ENCODE measurements at regions not wholly inside any gene's neighbourhood (a gene's known extent, or its start where the extent isn't known, plus 50 kb on each side); places are given as distances from the start of the nearest gene placed in this dataset.

DNA sequence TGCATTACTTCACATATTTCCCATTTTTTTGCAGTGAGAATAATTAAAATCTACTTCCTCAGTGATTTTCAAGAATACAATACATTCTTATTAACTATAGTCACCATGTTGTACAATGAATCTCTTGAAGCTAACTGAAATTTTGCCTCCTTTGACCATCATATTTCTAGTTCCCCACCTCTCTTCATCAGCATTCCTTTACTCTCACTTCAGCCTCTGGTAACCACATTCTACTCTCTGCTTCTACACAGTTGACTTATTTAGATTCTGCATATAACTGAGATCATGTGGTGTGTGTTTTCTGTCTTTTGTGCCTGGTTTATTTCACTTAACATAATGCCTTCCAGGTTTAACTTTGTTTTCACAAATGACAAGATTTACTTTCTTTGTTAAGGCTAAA is 304.4 kb upstream of the LYPLAL1 start:
- peaks cover 3% of the 10 kb centered on the region for H3K27me3 Mint-ChIP-seq
- H3K27ac Mint-ChIP-seq, result no peak overlapping the region
- DNase-seq (ENCODE audit: low spot score in 2 of 2) (no peak), ATAC-seq (ENCODE audit: low read depth) (no peak)
- no peak overlapping the region for H3K4me3 Mint-ChIP-seq
- H3K36me3 Mint-ChIP-seq, result no peaks in the 10 kb centered on the region
- no peaks in the 10 kb centered on the region for H3K9me3 Mint-ChIP-seq
- H3K4me1 Mint-ChIP-seq, result no peaks in the 10 kb centered on the region

DNA sequence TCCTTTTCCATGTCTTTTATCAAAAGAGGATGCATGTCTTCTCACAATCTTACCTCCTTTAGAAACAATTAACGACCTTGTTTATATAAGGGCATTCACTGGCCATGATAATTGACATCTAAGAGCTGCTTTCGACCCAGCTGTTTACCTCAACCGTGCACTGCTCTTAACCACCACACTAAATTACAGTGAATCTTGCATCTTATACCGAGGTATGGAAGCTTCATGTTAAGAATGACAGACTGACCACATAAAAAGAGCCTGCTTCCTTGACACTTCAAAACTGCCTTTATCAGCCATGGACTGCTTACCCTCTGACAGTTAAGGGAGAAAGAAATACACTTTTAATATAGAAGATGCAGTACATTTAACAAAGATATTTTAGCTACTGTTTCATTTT is 301.7 kb upstream of the LYPLAL1 start:
- no peak for ATAC-seq (ENCODE audit: low read depth)

DNA sequence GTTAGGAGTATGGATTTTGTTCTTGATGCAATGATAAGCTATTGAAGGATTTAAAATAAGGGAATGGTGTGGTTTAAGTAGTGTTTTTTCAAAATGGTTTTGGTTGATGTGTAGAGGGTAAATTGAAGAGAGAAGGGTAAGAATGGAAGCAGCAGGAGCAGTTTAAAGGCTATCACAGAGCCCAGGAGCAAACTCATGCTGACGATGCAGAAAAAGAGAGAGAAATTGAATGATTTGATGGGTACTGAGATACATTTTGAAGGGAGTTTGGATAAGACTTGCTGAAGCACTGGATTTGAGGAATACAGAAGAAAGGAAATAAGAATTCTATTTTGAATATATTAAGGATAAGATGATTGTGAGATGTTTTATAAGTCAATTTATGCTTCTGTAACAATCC is 300.8 kb upstream of the LYPLAL1 start:
- Mint-ChIP-seq H3K4me1 (no peaks in the 10 kb centered on the region), H3K27ac (no peak overlapping the region), H3K4me3 (no peak overlapping the region), H3K27me3 (peaks cover 3% of the 10 kb centered on the region), H3K9me3 (no peaks in the 10 kb centered on the region), H3K36me3 (no peaks in the 10 kb centered on the region)
- no peak for DNase-seq (ENCODE audit: low spot score in 2 of 2)
- no peak for ATAC-seq (ENCODE audit: low read depth)

More for the DNA sequence above, 301.7 kb upstream of the LYPLAL1 start:
- Mint-ChIP-seq H3K4me1 (no peaks in the 10 kb centered on the region), H3K27me3 (peaks cover 3% of the 10 kb centered on the region), H3K27ac (no peak overlapping the region), H3K36me3 (no peaks in the 10 kb centered on the region), H3K4me3 (no peak overlapping the region), H3K9me3 (no peaks in the 10 kb centered on the region)
- DNase-seq (ENCODE audit: low spot score in 2 of 2), result no peak

DNA sequence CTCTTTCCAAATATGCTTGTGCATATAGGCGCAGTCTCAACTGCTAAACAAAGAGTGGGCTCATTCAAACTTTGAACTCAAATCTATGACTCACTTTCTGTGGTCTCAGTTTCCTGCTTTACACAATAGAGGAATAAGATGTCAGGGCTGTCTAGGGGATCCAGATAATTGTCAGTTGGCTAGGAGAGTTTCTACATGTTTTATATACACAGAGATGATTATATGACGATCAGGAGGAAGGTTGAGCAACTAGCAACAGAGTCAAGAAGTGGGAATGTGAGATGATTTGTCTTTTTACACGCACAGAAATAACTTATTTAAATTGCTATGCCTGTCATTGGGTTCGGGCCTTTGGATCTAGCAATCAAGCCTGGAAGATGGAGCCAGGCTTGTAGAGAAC is 299.4 kb upstream of the LYPLAL1 start:
- no peaks in the 10 kb centered on the region for H3K4me1 Mint-ChIP-seq
- no peak overlapping the region for H3K27ac Mint-ChIP-seq
- H3K4me3 Mint-ChIP-seq, result no peak overlapping the region
- ATAC-seq (ENCODE audit: low read depth), result no peak
- DNase-seq (ENCODE audit: low spot score in 2 of 2), result no peak
- no peaks in the 10 kb centered on the region for H3K36me3 Mint-ChIP-seq
- peaks cover 3% of the 10 kb centered on the region for H3K27me3 Mint-ChIP-seq
- H3K9me3 Mint-ChIP-seq, result no peaks in the 10 kb centered on the region

DNA sequence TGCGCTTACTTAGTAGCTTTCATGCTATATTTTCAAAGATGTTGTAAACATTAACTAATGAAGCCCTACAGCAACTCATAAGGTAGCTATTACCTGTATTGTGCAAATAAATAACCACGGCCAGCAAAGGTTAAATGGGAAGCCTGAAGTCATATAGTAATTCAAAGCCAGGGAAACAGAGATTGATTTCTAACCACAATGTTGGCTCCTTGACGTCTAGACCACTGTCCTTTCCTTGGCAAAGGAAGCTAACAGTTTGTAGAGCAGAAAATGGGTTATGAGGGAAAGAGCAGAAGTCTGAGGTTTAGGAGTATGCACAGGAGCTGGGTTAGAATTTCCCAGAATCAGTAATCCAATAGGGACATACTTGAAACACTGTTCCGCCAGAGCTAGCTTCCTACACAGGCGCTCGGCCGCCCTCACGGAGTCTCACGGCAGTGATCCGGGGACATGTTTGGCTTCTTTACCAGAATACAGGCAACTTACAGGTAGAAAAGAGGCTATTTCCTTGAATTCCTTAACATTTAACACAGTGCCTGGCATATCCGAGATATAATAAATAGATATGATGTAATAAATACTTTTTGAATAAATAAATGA is 298.8 kb upstream of the LYPLAL1 start:
- Mint-ChIP-seq H3K4me3 (no peak overlapping the region), H3K4me1 (no peaks in the 10 kb centered on the region), H3K36me3 (no peaks in the 10 kb centered on the region), H3K9me3 (no peaks in the 10 kb centered on the region), H3K27me3 (peaks cover 3% of the 10 kb centered on the region), H3K27ac (no peak overlapping the region)
- no peak for DNase-seq (ENCODE audit: low spot score in 2 of 2)
- no peak for ATAC-seq (ENCODE audit: low read depth)

DNA sequence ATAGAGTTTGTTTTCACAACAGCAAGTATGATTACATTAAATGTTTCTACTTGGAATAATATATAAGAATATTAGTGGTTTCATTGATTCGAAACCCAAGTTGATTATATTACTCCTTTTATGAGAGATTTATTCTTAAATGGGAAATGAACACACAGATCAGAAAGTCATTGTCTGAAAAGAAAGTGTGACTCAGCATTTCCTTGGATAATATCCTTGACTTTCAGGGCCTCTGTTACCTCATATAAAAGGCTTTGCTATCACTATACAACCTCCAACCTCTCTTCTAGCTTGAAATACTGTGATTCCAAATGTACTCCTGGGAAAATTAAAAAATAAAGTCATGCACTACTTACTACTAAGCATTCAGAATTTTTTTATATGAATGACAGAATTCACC is 295.3 kb upstream of the LYPLAL1 start:
- Mint-ChIP-seq H3K36me3 (no peaks in the 10 kb centered on the region), H3K4me1 (no peaks in the 10 kb centered on the region), H3K9me3 (no peaks in the 10 kb centered on the region), H3K27me3 (no peaks in the 10 kb centered on the region), H3K4me3 (no peak overlapping the region), H3K27ac (no peak overlapping the region)
- DNase-seq (ENCODE audit: low spot score in 2 of 2) (no peak), ATAC-seq (ENCODE audit: low read depth) (no peak)

DNA sequence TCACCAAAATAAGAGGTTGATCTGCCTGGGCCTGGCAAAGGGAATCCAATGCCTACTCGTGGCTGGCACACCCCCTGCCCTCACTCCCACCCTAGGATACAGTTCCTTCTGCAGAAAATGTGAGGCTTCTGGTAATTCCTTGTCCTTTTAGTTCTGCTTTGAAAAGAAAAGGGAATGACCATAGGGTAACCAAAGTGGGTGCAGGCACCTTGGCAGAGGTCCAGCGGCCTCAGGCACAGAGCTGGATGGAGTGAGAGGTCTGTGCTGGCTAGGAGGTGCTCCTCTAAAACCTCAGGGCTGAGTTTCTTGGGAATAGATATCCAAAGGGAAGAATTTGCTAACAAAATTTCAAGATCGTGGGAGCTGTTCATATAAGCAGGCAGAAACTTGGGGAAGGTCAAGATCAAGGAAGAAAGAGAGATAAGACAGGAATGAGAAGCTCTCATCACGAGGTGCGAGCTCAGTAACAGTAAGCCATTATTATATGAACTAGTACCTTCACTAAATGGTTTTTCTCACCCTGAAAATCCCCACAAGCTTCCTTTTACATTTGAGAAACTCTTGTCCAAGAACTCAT is 293.1 kb upstream of the LYPLAL1 start:
- Mint-ChIP-seq H3K27ac (no peak overlapping the region), H3K9me3 (peaks cover 7% of the 10 kb centered on the region), H3K27me3 (no peaks in the 10 kb centered on the region), H3K4me3 (no peak overlapping the region), H3K36me3 (no peaks in the 10 kb centered on the region), H3K4me1 (no peaks in the 10 kb centered on the region)
- no peak for DNase-seq (ENCODE audit: low spot score in 2 of 2)
- ATAC-seq (ENCODE audit: low read depth), result no peak

DNA sequence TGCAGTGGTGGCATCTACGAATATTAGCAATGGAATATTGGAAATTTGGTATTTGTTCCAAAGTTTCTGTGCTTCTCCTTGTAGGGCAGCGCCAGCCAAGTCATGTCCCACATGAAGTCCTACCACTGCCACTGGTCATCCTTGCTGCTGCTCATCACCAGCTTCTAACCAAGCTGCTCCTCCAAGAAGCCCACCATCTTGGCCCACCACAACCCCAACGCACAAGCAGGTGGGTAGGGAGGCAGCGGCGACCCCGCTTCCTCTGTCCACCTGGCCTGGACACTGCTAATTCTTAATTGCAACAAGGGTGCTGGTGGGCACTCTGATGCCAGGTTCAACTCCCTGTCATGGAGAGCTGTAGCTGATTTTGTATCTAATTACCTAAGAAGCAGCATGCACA is 291.2 kb upstream of the LYPLAL1 start:
- no peaks in the 10 kb centered on the region for H3K27me3 Mint-ChIP-seq
- no peak overlapping the region for H3K4me3 Mint-ChIP-seq
- H3K27ac Mint-ChIP-seq, result no peak overlapping the region
- ATAC-seq (ENCODE audit: low read depth) (no peak), DNase-seq (ENCODE audit: low spot score in 2 of 2) (no peak)
- peaks cover 7% of the 10 kb centered on the region for H3K9me3 Mint-ChIP-seq
- H3K4me1 Mint-ChIP-seq, result no peaks in the 10 kb centered on the region
- H3K36me3 Mint-ChIP-seq, result no peaks in the 10 kb centered on the region

DNA sequence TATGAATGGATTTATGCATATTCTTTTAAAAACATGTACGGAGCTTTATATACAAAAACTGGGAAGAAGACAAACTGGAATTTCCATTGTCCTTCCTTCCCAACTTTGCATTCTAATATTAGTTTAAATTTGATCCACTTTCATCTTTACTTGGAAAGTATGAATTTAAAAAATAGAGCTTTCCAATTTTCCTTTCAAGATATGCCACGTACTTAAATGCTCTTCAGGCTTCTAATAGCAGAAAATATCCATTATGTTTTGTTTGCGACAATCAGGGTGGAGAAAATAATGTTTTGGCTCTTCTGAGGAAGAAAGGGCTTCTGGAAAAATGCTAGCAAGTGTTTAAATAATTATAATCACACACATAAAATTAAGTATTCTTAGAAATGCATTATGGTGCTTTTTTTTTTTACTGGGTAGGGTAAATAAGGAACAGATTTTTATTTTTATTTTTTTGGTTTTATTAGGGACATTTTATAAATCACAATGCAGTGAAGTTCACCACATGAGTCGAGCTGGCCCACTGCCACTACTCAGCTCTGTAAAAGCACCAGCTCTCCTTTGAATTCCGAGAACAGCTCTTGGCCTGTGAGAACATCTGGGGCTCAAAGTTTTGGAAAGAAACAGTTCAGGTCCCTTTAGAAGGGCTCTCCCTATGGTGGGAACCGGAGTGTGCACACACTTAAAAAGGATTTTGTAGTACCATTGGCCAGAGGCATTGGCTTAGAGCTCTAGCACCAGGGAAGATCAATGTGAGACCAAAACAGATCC is 287.4 kb upstream of the LYPLAL1 start:
- peaks cover 7% of the 10 kb centered on the region for H3K9me3 Mint-ChIP-seq
- H3K4me3 Mint-ChIP-seq, result no peak overlapping the region
- H3K27ac Mint-ChIP-seq, result no peak overlapping the region
- H3K27me3 Mint-ChIP-seq, result peaks cover 2% of the 10 kb centered on the region
- no peaks in the 10 kb centered on the region for H3K4me1 Mint-ChIP-seq
- no peaks in the 10 kb centered on the region for H3K36me3 Mint-ChIP-seq
- DNase-seq (ENCODE audit: low spot score in 2 of 2) (no peak), ATAC-seq (ENCODE audit: low read depth) (no peak)

DNA sequence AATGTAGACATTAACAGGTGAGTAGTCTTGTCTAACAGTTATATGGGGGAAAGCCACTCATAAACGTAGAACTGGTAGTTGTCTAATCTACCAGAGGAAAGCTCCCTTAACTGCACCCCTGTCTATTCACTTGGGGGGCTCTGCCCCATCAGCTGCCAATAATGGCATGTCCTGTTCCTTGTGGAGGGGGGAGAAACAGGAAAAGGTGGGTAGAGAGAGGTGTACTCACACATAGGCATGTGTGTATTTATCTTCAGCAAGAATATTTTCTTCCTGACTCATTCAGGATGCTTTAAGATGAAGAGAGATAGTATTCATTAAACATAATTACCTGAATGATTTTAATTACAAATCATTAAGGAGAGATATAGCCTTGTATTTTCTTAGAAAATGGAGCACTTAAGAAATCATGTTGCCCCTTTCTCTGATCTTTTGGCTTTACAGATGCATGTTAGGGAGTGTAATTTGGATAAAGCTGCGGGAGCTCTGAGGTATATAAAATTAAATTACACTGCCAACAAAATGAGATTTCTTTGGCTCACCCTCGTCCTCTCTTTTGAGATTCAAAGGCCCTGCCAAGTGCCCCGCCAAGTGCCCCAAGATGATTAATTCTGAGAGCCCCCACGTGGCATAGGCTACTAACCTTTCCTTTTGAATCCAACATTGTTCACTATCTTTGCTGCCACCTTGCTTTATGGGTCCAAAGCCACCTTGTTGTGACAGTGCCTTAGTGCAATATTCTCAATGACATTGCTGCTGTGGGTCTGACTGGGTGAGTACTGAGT is 286.3 kb upstream of the LYPLAL1 start:
- H3K27me3 Mint-ChIP-seq, result peaks cover 2% of the 10 kb centered on the region
- no peaks in the 10 kb centered on the region for H3K4me1 Mint-ChIP-seq
- H3K4me3 Mint-ChIP-seq, result no peak overlapping the region
- no peak for DNase-seq (ENCODE audit: low spot score in 2 of 2)
- ATAC-seq (ENCODE audit: low read depth), result no peak
- peaks cover 7% of the 10 kb centered on the region for H3K9me3 Mint-ChIP-seq
- H3K36me3 Mint-ChIP-seq, result no peaks in the 10 kb centered on the region
- no peak overlapping the region for H3K27ac Mint-ChIP-seq

DNA sequence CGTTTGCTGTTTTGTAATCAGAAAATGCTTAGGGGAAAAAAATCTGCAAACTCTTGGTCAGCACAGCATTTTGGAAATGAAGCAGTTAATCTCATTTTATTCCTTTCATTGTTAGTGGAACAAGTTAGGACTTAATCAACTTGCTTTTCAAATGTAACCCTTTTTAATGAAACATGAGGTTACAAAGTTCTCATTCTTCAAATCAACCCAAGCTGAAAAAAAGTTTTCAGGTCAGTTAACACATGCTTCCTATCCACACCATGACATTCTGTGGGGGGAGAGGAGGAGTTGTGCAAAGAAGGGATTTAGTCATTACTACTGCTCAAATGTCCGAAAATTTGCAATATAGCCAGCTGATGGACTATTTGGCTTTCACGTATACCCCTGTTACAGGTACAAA is 283.2 kb upstream of the LYPLAL1 start:
- no peaks in the 10 kb centered on the region for H3K4me1 Mint-ChIP-seq
- DNase-seq (ENCODE audit: low spot score in 2 of 2), result no peak
- no peaks in the 10 kb centered on the region for H3K36me3 Mint-ChIP-seq
- H3K27me3 Mint-ChIP-seq, result peaks cover 3% of the 10 kb centered on the region
- H3K9me3 Mint-ChIP-seq, result no peaks in the 10 kb centered on the region
- ATAC-seq (ENCODE audit: low read depth), result no peak
- H3K27ac Mint-ChIP-seq, result no peak overlapping the region
- H3K4me3 Mint-ChIP-seq, result no peak overlapping the region

DNA sequence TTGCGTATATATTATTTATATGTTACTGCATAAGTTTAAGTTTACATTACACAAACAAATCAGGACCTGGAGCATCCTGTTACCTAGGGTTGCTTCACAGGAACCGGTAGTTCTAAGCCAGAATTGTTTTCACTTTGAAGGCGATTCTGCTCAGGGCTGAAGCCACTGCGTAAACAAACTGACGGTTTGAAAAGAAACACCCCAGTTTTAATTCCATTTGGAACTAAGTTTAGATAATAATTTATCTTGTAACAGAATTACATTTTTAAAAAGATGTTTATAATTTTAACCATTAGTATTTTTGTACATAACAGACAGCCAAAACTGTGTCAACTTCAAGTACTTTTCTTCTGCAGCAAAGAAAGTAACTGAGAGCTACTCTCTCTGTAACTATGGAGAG is 282.1 kb upstream of the LYPLAL1 start:
- no peak overlapping the region for H3K4me3 Mint-ChIP-seq
- H3K36me3 Mint-ChIP-seq, result no peaks in the 10 kb centered on the region
- no peaks in the 10 kb centered on the region for H3K9me3 Mint-ChIP-seq
- H3K4me1 Mint-ChIP-seq, result no peaks in the 10 kb centered on the region
- H3K27ac Mint-ChIP-seq, result no peak overlapping the region
- DNase-seq (ENCODE audit: low spot score in 2 of 2), result no peak
- no peak for ATAC-seq (ENCODE audit: low read depth)
- H3K27me3 Mint-ChIP-seq, result peaks cover 5% of the 10 kb centered on the region

DNA sequence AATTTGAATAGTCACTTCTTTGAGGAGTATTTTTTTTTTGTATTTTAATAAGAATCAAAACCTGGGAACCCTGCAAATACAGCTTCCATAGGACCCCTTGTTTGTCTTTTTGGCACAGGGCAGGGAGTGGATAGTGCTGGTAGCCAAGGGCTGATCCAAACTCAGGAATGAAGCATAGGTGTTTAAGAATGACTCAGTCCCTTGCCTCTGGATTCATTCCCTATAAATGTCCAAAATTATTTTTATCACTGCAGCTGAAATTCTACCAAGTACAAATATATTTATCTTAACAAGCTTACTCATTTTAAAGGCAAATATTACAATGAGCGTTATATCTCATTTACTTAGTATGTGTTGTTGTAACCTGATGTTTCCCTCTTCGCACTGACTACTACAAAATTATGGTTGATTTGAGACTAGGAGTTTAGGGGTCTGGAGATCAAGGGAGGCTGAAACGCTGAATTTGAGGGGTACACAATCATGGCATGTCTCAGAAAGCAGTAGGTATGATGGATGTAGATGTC is 278.6 kb upstream of the LYPLAL1 start:
- H3K4me1 Mint-ChIP-seq, result no peaks in the 10 kb centered on the region
- H3K27ac Mint-ChIP-seq, result no peak overlapping the region
- H3K36me3 Mint-ChIP-seq, result no peaks in the 10 kb centered on the region
- no peak overlapping the region for H3K4me3 Mint-ChIP-seq
- no peaks in the 10 kb centered on the region for H3K9me3 Mint-ChIP-seq
- H3K27me3 Mint-ChIP-seq, result peaks cover 5% of the 10 kb centered on the region
- no peak for ATAC-seq (ENCODE audit: low read depth)
- DNase-seq (ENCODE audit: low spot score in 2 of 2), result no peak

DNA sequence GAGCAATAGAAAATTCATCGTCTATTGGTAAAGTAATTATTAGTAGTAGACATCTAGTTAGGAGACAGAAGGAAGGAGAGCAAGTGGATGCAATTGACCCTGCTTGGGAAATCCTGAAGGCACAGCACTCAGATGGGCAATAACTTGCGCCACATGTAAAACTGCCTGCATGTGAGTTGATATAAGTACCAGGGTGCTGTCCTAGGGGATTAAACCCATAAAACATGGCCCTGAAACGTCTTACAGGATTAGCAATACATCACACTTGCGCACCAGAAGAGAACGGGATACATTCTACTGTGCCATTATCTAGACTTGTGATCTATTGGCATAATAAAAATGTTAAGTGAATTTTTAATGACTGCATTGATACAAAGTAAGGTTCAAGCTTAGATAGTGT is 277.5 kb upstream of the LYPLAL1 start:
- Mint-ChIP-seq H3K27me3 (peaks cover 3% of the 10 kb centered on the region), H3K36me3 (no peaks in the 10 kb centered on the region), H3K4me3 (no peak overlapping the region), H3K9me3 (no peaks in the 10 kb centered on the region), H3K27ac (no peak overlapping the region), H3K4me1 (no peaks in the 10 kb centered on the region)
- DNase-seq (ENCODE audit: low spot score in 2 of 2) (no peak), ATAC-seq (ENCODE audit: low read depth) (no peak)

Data from memory B cell (primary cell).